ENCODE measurements at regions not wholly inside any gene's neighbourhood (a gene's known extent, or its start where the extent isn't known, plus 50 kb on each side); places are given as distances from the start of the nearest gene placed in this dataset.
"Not testable (repeated sequence)": the region's sequence is repeated elsewhere in the genome, so short reads cannot be mapped to it uniquely, and the experiment has no call there.

- no peak for DNase-seq (ENCODE audit: low read depth in 2 of 2)
These were observed 101.3 kb downstream of the AKAP11 start for GRCh38 chr13:42373048-42373812.

- no peak for DNase-seq (ENCODE audit: low read depth in 2 of 2)
These were observed 103.7 kb downstream of the AKAP11 start for GRCh38 chr13:42375663-42376062.

GRCh38 chr13:42377640-42378382, 105.9 kb downstream of the AKAP11 start:
- DNase-seq (ENCODE audit: low read depth in 2 of 2), result no peak

DNA sequence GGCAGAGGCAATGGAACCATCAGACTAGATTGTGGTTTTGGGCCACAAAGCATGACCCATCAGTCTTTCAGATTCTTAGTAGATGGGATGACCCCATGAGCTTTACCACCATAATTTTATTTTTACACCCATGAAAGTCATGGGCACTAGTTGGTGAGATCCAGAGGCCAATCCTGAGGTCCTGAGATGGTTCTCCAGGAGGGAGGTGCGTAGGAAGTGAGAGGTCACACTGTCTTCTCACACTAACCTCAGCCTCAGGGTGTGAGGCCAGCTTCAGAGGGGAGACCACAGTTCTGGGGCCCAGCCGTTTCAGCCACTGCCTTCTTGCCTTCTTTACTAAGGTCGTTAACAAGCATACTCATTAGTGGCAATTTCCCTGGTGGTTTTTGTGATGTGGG, 106.4 kb downstream of the AKAP11 start:
- no peak for DNase-seq (ENCODE audit: low read depth in 2 of 2)

- no peak for DNase-seq (ENCODE audit: low read depth in 2 of 2)
These were observed 107.3 kb downstream of the AKAP11 start for GRCh38 chr13:42379241-42379640.

DNA sequence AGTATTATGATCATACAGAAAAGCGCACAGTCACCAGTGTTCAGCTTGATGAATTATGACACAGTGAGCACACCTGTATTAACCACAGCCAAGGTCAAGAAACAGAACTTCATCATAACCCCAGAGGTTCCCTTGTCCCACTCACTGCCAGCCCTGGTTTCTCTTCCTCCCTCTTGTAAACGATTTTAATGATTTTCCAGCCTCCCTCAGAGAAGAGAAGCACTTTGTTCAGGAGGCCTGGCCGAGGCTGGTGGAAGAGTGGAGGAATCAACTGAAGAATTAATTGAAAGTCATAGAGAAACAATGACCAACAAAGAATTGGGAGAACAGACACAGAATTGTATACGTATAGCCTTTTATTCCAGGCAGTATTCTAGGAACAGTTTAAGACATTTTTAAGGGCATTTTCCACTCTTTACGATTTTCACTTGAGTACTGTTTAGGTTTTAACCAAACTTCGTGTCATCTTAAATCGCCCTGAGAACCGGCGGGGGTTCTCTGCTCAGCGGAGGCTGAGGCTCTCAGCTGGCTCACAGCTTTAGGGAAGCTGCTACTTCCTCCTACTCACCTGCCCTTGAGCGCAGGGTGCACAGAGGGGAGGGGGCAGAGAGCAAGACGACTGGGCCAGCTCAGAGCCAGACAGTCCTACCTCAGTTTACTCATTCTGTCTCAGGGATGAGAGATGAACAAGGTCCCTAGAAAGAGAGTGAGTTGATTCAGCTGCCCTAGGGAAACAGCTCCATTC, 108.6 kb downstream of the AKAP11 start:
- DNase-seq (ENCODE audit: low read depth in 2 of 2), result no peak

GRCh38 chr13:42381165-42381425, 109.1 kb downstream of the AKAP11 start:
- no peak for DNase-seq (ENCODE audit: low read depth in 2 of 2)

DNA sequence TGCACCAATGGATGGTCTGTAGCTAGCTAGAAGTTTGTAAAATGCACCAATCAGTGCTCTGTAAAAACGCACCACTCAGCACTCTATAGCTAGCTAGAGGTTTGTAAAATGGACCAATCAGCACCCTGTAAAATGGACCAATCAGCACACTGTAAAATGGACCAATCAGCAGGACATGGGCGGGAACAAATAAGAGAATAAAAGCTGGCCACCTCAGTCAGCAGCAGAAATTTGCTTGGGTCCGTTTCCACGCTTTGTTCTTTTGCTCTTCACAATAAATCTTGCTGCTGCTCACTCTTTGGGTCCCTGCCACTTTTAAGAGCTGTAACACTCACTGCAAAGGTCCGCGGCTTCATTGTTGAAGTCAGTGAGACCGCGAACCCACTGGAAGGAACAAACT, 109.5 kb downstream of the AKAP11 start:
- DNase-seq (ENCODE audit: low read depth in 2 of 2), result not testable (repeated sequence)

DNA sequence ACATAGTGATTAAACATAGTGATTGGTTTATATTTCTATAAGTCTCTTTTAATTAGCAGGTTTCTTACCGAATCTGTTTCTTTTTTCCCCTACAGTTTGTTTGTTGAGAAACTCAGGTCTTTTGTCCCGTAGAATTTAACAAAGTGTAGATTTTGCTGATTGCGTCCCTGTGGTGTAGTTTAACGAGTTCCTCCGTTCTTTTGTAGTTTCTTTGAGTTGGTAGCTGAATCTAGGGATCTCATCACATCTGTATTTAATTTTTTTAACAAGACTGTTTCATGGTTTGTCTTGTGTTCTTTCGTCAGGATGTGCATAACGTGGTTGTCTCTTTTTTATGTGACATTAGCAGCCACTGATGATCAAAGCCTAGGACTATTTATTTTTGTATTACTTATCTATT, 111.1 kb downstream of the AKAP11 start:
- DNase-seq (ENCODE audit: low read depth in 2 of 2), result no peak

DNA sequence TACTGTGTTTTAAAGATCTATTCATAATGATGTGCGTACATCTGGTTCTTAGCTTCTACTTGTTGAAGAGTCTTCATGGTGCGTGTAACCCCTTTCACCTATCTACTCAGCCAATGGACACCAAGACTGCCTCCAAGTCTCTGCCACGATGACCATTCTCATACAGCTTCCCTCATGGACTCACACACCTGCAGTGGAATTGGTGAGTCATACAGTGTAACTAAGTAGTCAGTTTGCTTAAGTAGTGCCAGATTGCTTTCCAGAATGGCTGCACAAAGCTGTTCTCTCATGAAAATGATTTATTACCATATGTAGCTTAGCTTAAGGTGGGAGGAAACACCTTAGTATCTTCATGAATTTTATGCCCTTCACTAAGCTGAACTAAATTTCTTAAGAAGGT, 112.3 kb downstream of the AKAP11 start:
- no peak for DNase-seq (ENCODE audit: low read depth in 2 of 2)

DNA sequence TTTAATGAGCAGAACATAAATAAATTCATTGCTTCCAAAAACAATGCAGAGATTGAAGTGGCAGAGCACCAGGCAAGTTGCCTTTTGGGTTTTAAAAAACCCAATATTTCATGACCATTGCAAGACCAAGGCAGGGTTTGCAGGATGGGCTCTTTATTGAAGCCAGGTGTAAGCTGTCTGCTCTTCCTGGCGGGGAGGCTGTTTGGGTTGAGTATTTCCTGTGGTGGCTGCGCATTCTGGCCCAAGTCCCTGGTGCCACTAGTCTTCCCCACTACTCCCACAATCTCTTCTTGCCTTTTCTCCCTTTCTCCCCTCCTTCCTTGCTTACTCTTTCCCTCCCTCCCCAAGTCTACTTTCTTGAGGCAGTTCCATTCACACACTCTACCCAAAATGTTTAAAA, 116.4 kb downstream of the AKAP11 start:
- no peak for DNase-seq (ENCODE audit: low read depth in 2 of 2)

DNA sequence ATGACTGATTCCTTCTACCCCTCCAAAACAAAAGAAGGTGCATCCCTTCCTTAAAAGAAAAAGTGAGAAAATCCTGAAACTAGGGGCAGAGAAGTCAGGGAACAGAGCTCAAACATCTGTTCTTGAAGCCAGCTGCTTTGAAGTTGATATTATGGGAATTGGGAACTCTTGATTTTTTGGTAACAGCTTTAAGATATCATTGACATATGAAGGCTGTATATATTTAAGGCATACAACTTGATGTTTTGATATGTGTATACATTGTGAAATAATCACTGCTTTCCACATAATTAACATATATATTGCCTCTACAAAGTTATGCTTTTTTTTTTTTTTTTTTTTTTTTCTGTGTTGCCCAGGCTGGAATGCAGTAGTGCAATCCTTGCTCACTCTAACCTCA, 117.1 kb downstream of the AKAP11 start:
- no peak for DNase-seq (ENCODE audit: low read depth in 2 of 2)

- no peak for DNase-seq (ENCODE audit: low read depth in 2 of 2)
These were observed 120.2 kb downstream of the AKAP11 start for GRCh38 chr13:42392180-42392579.

GRCh38 chr13:42392716-42393572, 121.0 kb downstream of the AKAP11 start:
- no peak for DNase-seq (ENCODE audit: low read depth in 2 of 2)

GRCh38 chr13:42393573-42394360, 121.8 kb downstream of the AKAP11 start:
- DNase-seq (ENCODE audit: low read depth in 2 of 2), result no peak

DNA sequence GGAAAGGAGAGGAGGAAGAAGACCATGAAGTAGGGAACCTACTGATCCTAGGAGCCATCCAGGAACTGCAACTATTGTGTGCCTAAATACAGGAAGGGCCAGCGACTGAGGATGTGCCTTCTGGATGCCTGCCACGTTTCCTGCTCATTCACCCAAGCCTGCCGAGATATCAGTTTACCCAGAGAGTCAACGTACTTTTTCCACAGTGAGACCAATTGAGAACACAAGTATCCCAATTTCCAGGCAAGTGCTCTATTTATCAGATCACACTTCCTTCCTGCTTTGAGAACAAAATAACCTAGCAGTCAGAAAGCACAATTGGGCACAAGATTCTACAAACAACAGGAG, 122.4 kb downstream of the AKAP11 start:
- no peak for DNase-seq (ENCODE audit: low read depth in 2 of 2)

GRCh38 chr13:42394711-42395085, 122.7 kb downstream of the AKAP11 start:
- no peak for DNase-seq (ENCODE audit: low read depth in 2 of 2)

GRCh38 chr13:42395086-42395821, 123.3 kb downstream of the AKAP11 start:
- no peak for DNase-seq (ENCODE audit: low read depth in 2 of 2)

GRCh38 chr13:42396501-42396900, 124.5 kb downstream of the AKAP11 start:
- DNase-seq (ENCODE audit: low read depth in 2 of 2), result no peak

DNA sequence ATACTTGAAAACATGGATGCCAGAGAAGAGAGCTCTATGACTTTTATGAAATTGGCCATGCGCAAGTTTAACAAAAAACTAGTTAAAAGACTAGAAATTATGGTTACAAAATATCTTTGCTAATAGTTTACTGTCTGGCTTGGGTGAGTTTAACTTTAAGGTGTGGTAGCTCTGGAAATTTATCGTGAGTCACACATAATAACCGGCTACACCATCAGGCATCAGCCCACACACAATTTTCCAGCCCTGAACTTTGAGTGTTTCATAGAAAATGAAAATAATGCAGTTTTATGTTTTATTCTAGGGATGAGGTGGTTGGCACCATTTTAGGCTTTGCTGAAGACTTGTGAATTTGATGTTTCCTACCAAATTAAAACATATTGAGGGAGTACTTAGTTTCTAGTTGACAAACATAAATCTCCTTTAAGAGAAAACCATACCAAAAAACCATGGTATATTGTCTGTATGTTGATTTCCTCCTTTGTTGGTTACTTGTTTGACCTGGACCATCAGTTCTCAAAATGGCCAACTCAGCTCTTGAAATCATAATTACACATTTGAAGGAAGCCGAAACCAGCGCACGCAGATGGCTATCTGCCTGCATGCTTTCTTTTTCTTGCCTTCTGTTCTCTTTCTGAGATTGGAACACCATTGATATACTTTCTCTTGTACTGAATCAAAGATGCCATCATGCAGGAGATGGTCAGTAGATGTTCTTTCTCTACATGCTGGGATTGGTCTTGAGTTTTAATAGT, 125.1 kb downstream of the AKAP11 start:
- DNase-seq (ENCODE audit: low read depth in 2 of 2), result no peak
